ENCODE measurements at regions not wholly inside any gene's neighbourhood (a gene's known extent, or its start where the extent isn't known, plus 50 kb on each side); places are given as distances from the start of the nearest gene placed in this dataset.

GRCh38 chr9:30722065-30722464, 1662.4 kb upstream of the ACO1 start:
- no peak overlapping the region for H3K4me2 ChIP-seq (ENCODE audit: low read length)
- H3K9ac ChIP-seq (ENCODE audit: low read length): no peak overlapping the region
- no peaks in the 10 kb centered on the region for H3K36me3 ChIP-seq (ENCODE audit: insufficient read depth, low read length)
- no peaks in the 10 kb centered on the region for H3F3A ChIP-seq (ENCODE audit: insufficient read depth, low read length)
- no peaks in the 10 kb centered on the region for H3K27me3 ChIP-seq (ENCODE audit: insufficient read depth, low read length)
- no peak overlapping the region for H3K27ac ChIP-seq (ENCODE audit: low read depth, low read length, poor library complexity, severe bottlenecking)
- TF ChIP-seq EZH2 (IDR thresholded peaks at IDR 0.05; ENCODE audit: borderline replicate concordance, low read length) (no peak), CTCF (IDR thresholded peaks at IDR 0.05; ENCODE audit: low read length) (no peak)
- H3K9me2 ChIP-seq (ENCODE audit: low read depth, low read length): no peaks in the 10 kb centered on the region
- H4K20me1 ChIP-seq (ENCODE audit: insufficient read depth, low read length): no peaks in the 10 kb centered on the region
- no peaks in the 10 kb centered on the region for H3K9me3 ChIP-seq (ENCODE audit: low read length)
- no peaks in the 10 kb centered on the region for H3K79me2 ChIP-seq (ENCODE audit: insufficient read depth, low read length)
- no peaks in the 10 kb centered on the region for H3K4me1 ChIP-seq (ENCODE audit: insufficient read depth, low read length, severe bottlenecking)
- H2AFZ ChIP-seq (ENCODE audit: low read length): no peak overlapping the region
- no peak overlapping the region for H3K4me3 ChIP-seq (ENCODE audit: low read depth, low read length, poor library complexity, severe bottlenecking)

- Histone ChIP-seq H3K4me1 (ENCODE audit: insufficient read depth, low read length, severe bottlenecking) (no peaks in the 10 kb centered on the region), H3K9me3 (ENCODE audit: low read length) (no peaks in the 10 kb centered on the region), H3K36me3 (ENCODE audit: insufficient read depth, low read length) (no peaks in the 10 kb centered on the region), H3K4me3 (ENCODE audit: low read depth, low read length, poor library complexity, severe bottlenecking) (no peak overlapping the region), H3F3A (ENCODE audit: insufficient read depth, low read length) (no peaks in the 10 kb centered on the region), H3K9me2 (ENCODE audit: low read depth, low read length) (no peaks in the 10 kb centered on the region), H3K27me3 (ENCODE audit: insufficient read depth, low read length) (no peaks in the 10 kb centered on the region), H3K79me2 (ENCODE audit: insufficient read depth, low read length) (no peaks in the 10 kb centered on the region), H3K27ac (ENCODE audit: low read depth, low read length, poor library complexity, severe bottlenecking) (no peak overlapping the region), H4K20me1 (ENCODE audit: insufficient read depth, low read length) (no peaks in the 10 kb centered on the region), H3K9ac (ENCODE audit: low read length) (no peak overlapping the region), H2AFZ (ENCODE audit: low read length) (no peak overlapping the region), H3K4me2 (ENCODE audit: low read length) (no peak overlapping the region)
- TF ChIP-seq EZH2 (IDR thresholded peaks at IDR 0.05; ENCODE audit: borderline replicate concordance, low read length): no peak
Measured at GRCh38 chr9:30723656-30724055, 1660.8 kb upstream of the ACO1 start.

- H2AFZ ChIP-seq (ENCODE audit: low read length): no peak overlapping the region
- no peaks in the 10 kb centered on the region for H3K27me3 ChIP-seq (ENCODE audit: insufficient read depth, low read length)
- H3K9ac ChIP-seq (ENCODE audit: low read length): no peak overlapping the region
- no peaks in the 10 kb centered on the region for H4K20me1 ChIP-seq (ENCODE audit: insufficient read depth, low read length)
- H3K36me3 ChIP-seq (ENCODE audit: insufficient read depth, low read length): no peaks in the 10 kb centered on the region
- no peak overlapping the region for H3K4me2 ChIP-seq (ENCODE audit: low read length)
- no peaks in the 10 kb centered on the region for H3K79me2 ChIP-seq (ENCODE audit: insufficient read depth, low read length)
- no peaks in the 10 kb centered on the region for H3K9me3 ChIP-seq (ENCODE audit: low read length)
- H3K4me1 ChIP-seq (ENCODE audit: insufficient read depth, low read length, severe bottlenecking): no peaks in the 10 kb centered on the region
- H3F3A ChIP-seq (ENCODE audit: insufficient read depth, low read length): no peaks in the 10 kb centered on the region
- no peaks in the 10 kb centered on the region for H3K9me2 ChIP-seq (ENCODE audit: low read depth, low read length)
- TF ChIP-seq CTCF (IDR thresholded peaks at IDR 0.05; ENCODE audit: low read length) (no peak), EZH2 (IDR thresholded peaks at IDR 0.05; ENCODE audit: borderline replicate concordance, low read length) (no peak)
- no peak overlapping the region for H3K4me3 ChIP-seq (ENCODE audit: low read depth, low read length, poor library complexity, severe bottlenecking)
- no peak overlapping the region for H3K27ac ChIP-seq (ENCODE audit: low read depth, low read length, poor library complexity, severe bottlenecking)
Measured at GRCh38 chr9:30732060-30732459, 1652.4 kb upstream of the ACO1 start.

- Histone ChIP-seq H2AFZ (ENCODE audit: low read length) (no peak overlapping the region), H3K9ac (ENCODE audit: low read length) (no peak overlapping the region), H3K9me2 (ENCODE audit: low read depth, low read length) (no peaks in the 10 kb centered on the region), H4K20me1 (ENCODE audit: insufficient read depth, low read length) (no peaks in the 10 kb centered on the region), H3K4me3 (ENCODE audit: low read depth, low read length, poor library complexity, severe bottlenecking) (no peak overlapping the region), H3K36me3 (ENCODE audit: insufficient read depth, low read length) (no peaks in the 10 kb centered on the region), H3K27ac (ENCODE audit: low read depth, low read length, poor library complexity, severe bottlenecking) (no peak overlapping the region), H3K79me2 (ENCODE audit: insufficient read depth, low read length) (no peaks in the 10 kb centered on the region), H3K9me3 (ENCODE audit: low read length) (no peaks in the 10 kb centered on the region), H3K4me2 (ENCODE audit: low read length) (no peak overlapping the region), H3F3A (ENCODE audit: insufficient read depth, low read length) (no peaks in the 10 kb centered on the region), H3K4me1 (ENCODE audit: insufficient read depth, low read length, severe bottlenecking) (no peaks in the 10 kb centered on the region), H3K27me3 (ENCODE audit: insufficient read depth, low read length) (no peaks in the 10 kb centered on the region)
- TF ChIP-seq CTCF (IDR thresholded peaks at IDR 0.05; ENCODE audit: low read length): no peak
- no peak for TF ChIP-seq EZH2 (IDR thresholded peaks at IDR 0.05; ENCODE audit: borderline replicate concordance, low read length)
Measured at GRCh38 chr9:30744871-30745270, 1639.6 kb upstream of the ACO1 start.
